GM12872 (cell line): ENCODE measurements at regions not wholly inside any gene's neighbourhood (a gene's known extent, or its start where the extent isn't known, plus 50 kb on each side); places are given as distances from the start of the nearest gene placed in this dataset.

ENCODE experiments used
- CTCF ChIP-seq: IDR thresholded peaks from 3 replicates; pipeline ENCODE4 v1.5.1; 2011; ENCODE audit warnings: low read depth, mild to moderate bottlenecking, low read length, moderate library complexity; ENCODE audit not compliant: insufficient read depth

DNA sequence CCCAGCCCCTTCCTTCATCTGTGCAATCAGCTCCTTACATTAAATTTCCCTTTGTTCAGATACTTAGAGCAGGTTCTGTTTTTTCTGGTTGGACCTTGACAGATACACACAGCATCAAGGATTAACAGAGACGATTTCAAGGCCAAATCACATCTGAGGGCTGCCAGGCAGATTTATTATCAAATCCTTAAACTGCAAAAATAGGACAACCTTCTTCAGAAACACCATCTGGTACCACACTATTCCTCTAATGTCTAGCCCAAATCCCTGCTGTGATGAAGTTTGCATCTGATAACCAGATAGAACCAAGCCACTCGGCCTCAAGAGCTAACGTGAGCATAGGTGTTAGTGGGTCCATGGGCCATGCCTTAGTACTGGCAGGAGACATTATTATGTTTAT is 250.7 kb upstream of the PROK2 start:
- no peak for TF ChIP-seq CTCF

GRCh38 chr3:72034986-72035385 is 250.0 kb upstream of the PROK2 start:
- no peak for TF ChIP-seq CTCF

DNA sequence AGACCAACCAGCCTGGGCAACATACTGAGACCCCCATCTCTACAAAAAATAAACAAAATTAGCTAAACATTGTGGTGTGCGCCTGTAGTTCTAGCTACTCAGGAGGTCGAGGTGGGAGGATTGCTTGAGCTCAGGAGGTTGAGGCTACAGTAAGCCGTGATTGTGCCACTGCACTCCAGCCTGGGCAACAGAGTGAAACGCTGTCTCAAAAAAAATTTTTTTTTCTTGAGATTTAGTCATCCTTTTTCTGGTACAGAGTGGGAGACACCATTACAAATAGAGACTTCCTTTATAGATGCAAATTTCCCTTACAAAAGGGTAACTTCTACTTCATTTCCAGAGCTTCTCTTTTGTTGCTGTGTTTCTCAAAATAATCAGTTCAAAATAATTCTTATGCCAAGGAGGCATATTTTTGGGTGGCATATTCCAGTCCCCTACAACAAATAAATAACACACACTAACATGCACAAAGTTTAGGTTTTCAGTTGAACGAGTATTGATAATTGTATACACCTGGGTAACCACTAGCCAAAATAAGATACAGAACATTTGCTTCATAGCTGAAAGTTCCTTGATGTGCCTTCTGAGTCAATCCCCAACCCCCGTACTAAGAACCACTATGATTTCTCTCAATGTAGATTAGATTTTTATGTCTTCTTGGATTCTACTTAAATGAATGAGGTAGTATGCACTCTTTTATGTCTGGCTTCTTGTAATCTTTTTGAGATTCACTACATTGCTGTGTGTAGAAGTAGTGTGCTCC is 248.9 kb upstream of the PROK2 start:
- no peak for TF ChIP-seq CTCF

- no peak for TF ChIP-seq CTCF
Observed at GRCh38 chr3:72032441-72033135, 247.6 kb upstream of the PROK2 start.

DNA sequence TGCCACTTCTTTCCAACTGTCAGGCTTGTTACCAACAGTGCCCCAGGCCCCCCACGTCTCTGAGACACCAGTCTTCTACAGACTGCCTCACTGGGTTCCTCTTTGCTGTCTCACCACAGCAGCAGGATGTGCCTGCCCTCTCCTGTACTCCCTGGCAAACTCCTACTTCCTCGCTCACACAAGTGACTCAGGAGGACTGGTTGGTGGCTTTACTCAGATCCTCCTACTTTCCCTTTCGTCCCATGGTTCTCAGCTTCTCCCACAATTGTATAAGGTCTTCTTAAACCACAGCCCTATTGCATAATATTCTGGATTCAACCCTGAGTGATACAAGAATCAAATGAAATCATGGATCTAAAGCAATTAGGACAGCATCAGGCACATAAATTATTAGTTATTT is 246.6 kb upstream of the PROK2 start:
- TF ChIP-seq CTCF: no peak

DNA sequence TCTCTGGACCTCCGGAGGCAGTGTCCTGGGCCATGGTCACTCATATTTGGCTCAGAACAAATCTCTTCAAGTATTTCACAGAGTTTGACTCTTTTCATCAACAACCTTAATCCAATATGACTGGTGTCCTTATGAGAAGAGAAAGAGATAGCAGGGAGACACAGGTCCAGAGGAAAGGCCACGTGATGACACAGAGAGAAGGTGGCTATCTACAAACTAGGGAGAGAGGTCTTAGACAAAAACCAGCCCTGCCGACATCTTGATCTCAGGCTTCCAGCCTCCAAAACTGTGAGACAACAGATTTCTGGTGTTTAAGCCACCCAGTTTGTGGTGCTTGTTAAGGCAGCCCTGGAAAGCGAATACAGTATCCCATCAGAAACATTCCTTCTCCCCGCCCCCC is 237.1 kb upstream of the PROK2 start:
- TF ChIP-seq CTCF: no peak

GRCh38 chr3:72021531-72021930 is 236.6 kb upstream of the PROK2 start:
- TF ChIP-seq CTCF: no peak
